ENCODE measurements at regions not wholly inside any gene's neighbourhood (a gene's known extent, or its start where the extent isn't known, plus 50 kb on each side); places are given as distances from the start of the nearest gene placed in this dataset.

GRCh38 chr1:94675373-94675772 is 133.8 kb upstream of the F3 start:
- intact Hi-C loops (cut with micrococcal nuclease; ENCODE audit: unreplicated experiment) = no loop called here
- H3K4me1 ChIP-seq (ENCODE audit: insufficient read depth, low read length, poor library complexity, severe bottlenecking) = no peaks in the 10 kb centered on the region
- no peaks in the 10 kb centered on the region for H3K9me3 ChIP-seq (ENCODE audit: low read depth, low read length, poor library complexity, severe bottlenecking)
- no peak overlapping the region for H3K4me3 ChIP-seq (ENCODE audit: low read depth, low read length, poor library complexity, severe bottlenecking)
- BruUV-seq (replicated peaks) = no TSS peak
- no peak overlapping the region for H3K27ac ChIP-seq (ENCODE audit: low read depth, low read length, poor library complexity, severe bottlenecking)
- TF ChIP-seq EZH2 (IDR thresholded peaks at IDR 0.05; ENCODE audit: borderline replicate concordance, low read depth, low read length, poor library complexity, severe bottlenecking) (no peak), CTCF (conservative IDR thresholded peaks at IDR 0.05; ENCODE audit: low read depth, low read length) (no peak)
- ChIA-PET POLR2A (ENCODE audit: low non-redundant PET) (no interaction called here), CTCF (no interaction called here)
- no peak for DNase-seq (ENCODE audit: low spot score)
- no peaks in the 10 kb centered on the region for H3K27me3 ChIP-seq (replicated peaks; ENCODE audit: insufficient read depth, low read depth, low read length, poor library complexity)
- no peaks in the 10 kb centered on the region for H3K36me3 ChIP-seq (ENCODE audit: insufficient read depth, low read length, poor library complexity, severe bottlenecking)

- Histone ChIP-seq H3K36me3 (ENCODE audit: insufficient read depth, low read length, poor library complexity, severe bottlenecking) (no peaks in the 10 kb centered on the region), H3K4me1 (ENCODE audit: insufficient read depth, low read length, poor library complexity, severe bottlenecking) (no peaks in the 10 kb centered on the region), H3K9me3 (ENCODE audit: low read depth, low read length, poor library complexity, severe bottlenecking) (no peaks in the 10 kb centered on the region), H3K4me3 (ENCODE audit: low read depth, low read length, poor library complexity, severe bottlenecking) (no peak overlapping the region), H3K27me3 (replicated peaks; ENCODE audit: insufficient read depth, low read depth, low read length, poor library complexity) (no peaks in the 10 kb centered on the region), H3K27ac (ENCODE audit: low read depth, low read length, poor library complexity, severe bottlenecking) (no peak overlapping the region)
- no TSS peak for BruUV-seq (replicated peaks)
- intact Hi-C loops (cut with micrococcal nuclease; ENCODE audit: unreplicated experiment) = no loop called here
- TF ChIP-seq EZH2 (IDR thresholded peaks at IDR 0.05; ENCODE audit: borderline replicate concordance, low read depth, low read length, poor library complexity, severe bottlenecking) = no peak
- no peak for TF ChIP-seq CTCF (conservative IDR thresholded peaks at IDR 0.05; ENCODE audit: low read depth, low read length)
- DNase-seq (ENCODE audit: low spot score) = no peak
- POLR2A ChIA-PET (ENCODE audit: low non-redundant PET) = no interaction called here
- CTCF ChIA-PET = no interaction called here
These were observed 133.3 kb upstream of the F3 start for GRCh38 chr1:94674876-94675275.

- ChIA-PET POLR2A (ENCODE audit: low non-redundant PET) (no interaction called here), CTCF (no interaction called here)
- Histone ChIP-seq H3K9me3 (ENCODE audit: low read depth, low read length, poor library complexity, severe bottlenecking) (no peaks in the 10 kb centered on the region), H3K27me3 (replicated peaks; ENCODE audit: insufficient read depth, low read depth, low read length, poor library complexity) (no peaks in the 10 kb centered on the region), H3K27ac (ENCODE audit: low read depth, low read length, poor library complexity, severe bottlenecking) (no peak overlapping the region), H3K36me3 (ENCODE audit: insufficient read depth, low read length, poor library complexity, severe bottlenecking) (no peaks in the 10 kb centered on the region), H3K4me3 (ENCODE audit: low read depth, low read length, poor library complexity, severe bottlenecking) (no peak overlapping the region), H3K4me1 (ENCODE audit: insufficient read depth, low read length, poor library complexity, severe bottlenecking) (no peaks in the 10 kb centered on the region)
- TF ChIP-seq CTCF (conservative IDR thresholded peaks at IDR 0.05; ENCODE audit: low read depth, low read length) = no peak
- TF ChIP-seq EZH2 (IDR thresholded peaks at IDR 0.05; ENCODE audit: borderline replicate concordance, low read depth, low read length, poor library complexity, severe bottlenecking) = no peak
- no TSS peak for BruUV-seq (replicated peaks)
- intact Hi-C loops (cut with micrococcal nuclease; ENCODE audit: unreplicated experiment) = no loop called here
- no peak for DNase-seq (ENCODE audit: low spot score)
These were observed 131.4 kb upstream of the F3 start for GRCh38 chr1:94672934-94673333.

Measured in A673 (cell line).